ENCODE measurements at regions not wholly inside any gene's neighbourhood (a gene's known extent, or its start where the extent isn't known, plus 50 kb on each side); places are given as distances from the start of the nearest gene placed in this dataset.
"Not testable (repeated sequence)": the region's sequence is repeated elsewhere in the genome, so short reads cannot be mapped to it uniquely, and the experiment has no call there.

- no peak for ATAC-seq
- no peak for DNase-seq (ENCODE audit: low spot score)
Measured at GRCh38 chr2:156765450-156765849, 329.3 kb downstream of the GPD2 start.

- no peak for ATAC-seq
- no peak for DNase-seq (ENCODE audit: low spot score)
Measured at GRCh38 chr2:156769802-156770201, 333.6 kb downstream of the GPD2 start.

GRCh38 chr2:156778916-156779315, 342.7 kb downstream of the GPD2 start:
- DNase-seq (ENCODE audit: low spot score) (no peak), ATAC-seq (peak; percentile 56)

GRCh38 chr2:156779416-156780120, 343.4 kb downstream of the GPD2 start:
- peak; percentile 65 for DNase-seq (ENCODE audit: low spot score)
- ATAC-seq: peak; percentile 92

GRCh38 chr2:156781677-156782076, 345.5 kb downstream of the GPD2 start:
- DNase-seq (ENCODE audit: low spot score); ATAC-seq: not testable (repeated sequence)

GRCh38 chr2:156784020-156784701, 348.0 kb downstream of the GPD2 start:
- ATAC-seq (no peak), DNase-seq (ENCODE audit: low spot score) (no peak)

- ATAC-seq (no peak), DNase-seq (ENCODE audit: low spot score) (no peak)
Measured at GRCh38 chr2:156787517-156787916, 351.3 kb downstream of the GPD2 start.

- ATAC-seq: no peak
- no peak for DNase-seq (ENCODE audit: low spot score)
Measured at GRCh38 chr2:156790343-156791037, 354.3 kb downstream of the GPD2 start.

- ATAC-seq: no peak
- DNase-seq (ENCODE audit: low spot score): no peak
Measured at GRCh38 chr2:156792242-156792840, 356.2 kb downstream of the GPD2 start.

GRCh38 chr2:156797832-156798231, 361.7 kb downstream of the GPD2 start:
- ATAC-seq (no peak), DNase-seq (ENCODE audit: low spot score) (no peak)

GRCh38 chr2:156800065-156800653, 364.0 kb downstream of the GPD2 start:
- ATAC-seq (peak; percentile 33), DNase-seq (ENCODE audit: low spot score) (no peak)

- no peak for ATAC-seq
- DNase-seq (ENCODE audit: low spot score): no peak
Measured at GRCh38 chr2:156800781-156801361, 364.7 kb downstream of the GPD2 start.

- ATAC-seq: peak; percentile 82
- peak; percentile 50 for DNase-seq (ENCODE audit: low spot score)
Measured at GRCh38 chr2:156803243-156803642, 367.1 kb downstream of the GPD2 start.

GRCh38 chr2:156803967-156804366, 367.8 kb downstream of the GPD2 start:
- ATAC-seq (no peak), DNase-seq (ENCODE audit: low spot score) (no peak)

- DNase-seq (ENCODE audit: low spot score) (no peak), ATAC-seq (no peak)
Measured at GRCh38 chr2:156810094-156810493, 373.9 kb downstream of the GPD2 start.

GRCh38 chr2:156812496-156812895, 376.3 kb downstream of the GPD2 start:
- no peak for ATAC-seq
- DNase-seq (ENCODE audit: low spot score): no peak

GRCh38 chr2:156817430-156817829, 381.3 kb downstream of the GPD2 start:
- DNase-seq (ENCODE audit: low spot score) (no peak), ATAC-seq (no peak)

GRCh38 chr2:156818221-156818620, 382.0 kb downstream of the GPD2 start:
- DNase-seq (ENCODE audit: low spot score) (no peak), ATAC-seq (no peak)

GRCh38 chr2:156818944-156819343, 382.8 kb downstream of the GPD2 start:
- ATAC-seq: no peak
- no peak for DNase-seq (ENCODE audit: low spot score)

- ATAC-seq (no peak), DNase-seq (ENCODE audit: low spot score) (no peak)
Measured at GRCh38 chr2:156826341-156826933, 390.3 kb downstream of the GPD2 start.
